NCI-H1105 (cell line): ENCODE measurements at regions not wholly inside any gene's neighbourhood (a gene's known extent, or its start where the extent isn't known, plus 50 kb on each side); places are given as distances from the start of the nearest gene placed in this dataset.

Experiments used
- DNase-seq: peaks from one replicate; lab custom pipeline; 2025; lab: John Stamatoyannopoulos, UW

- no peak for DNase-seq
Observed at GRCh38 chr1:163656095-163656759, 334.5 kb downstream of the NUF2 start.

- no peak for DNase-seq
Observed at GRCh38 chr1:163657719-163658118, 336.0 kb downstream of the NUF2 start.

GRCh38 chr1:163661391-163661790, 339.6 kb downstream of the NUF2 start:
- no peak for DNase-seq

- DNase-seq, result no peak
Observed at GRCh38 chr1:163664671-163665335, 343.0 kb downstream of the NUF2 start.

- no peak for DNase-seq
Observed at GRCh38 chr1:163668472-163668871, 346.7 kb downstream of the NUF2 start.

- no peak for DNase-seq
Observed at GRCh38 chr1:163670989-163671757, 349.4 kb downstream of the NUF2 start.

- DNase-seq, result no peak
Observed at GRCh38 chr1:163672976-163673758, 351.4 kb downstream of the NUF2 start.

- no peak for DNase-seq
Observed at GRCh38 chr1:163673759-163674151, 352.0 kb downstream of the NUF2 start.

- DNase-seq, result no peak
Observed at GRCh38 chr1:163674236-163674635, 352.5 kb downstream of the NUF2 start.

- no peak for DNase-seq
Observed at GRCh38 chr1:163684785-163685184, 363.0 kb downstream of the NUF2 start.

GRCh38 chr1:163692266-163692665, 370.5 kb downstream of the NUF2 start:
- no peak for DNase-seq

- DNase-seq, result no peak
Observed at GRCh38 chr1:163697137-163697536, 375.4 kb downstream of the NUF2 start.

- DNase-seq, result no peak
Observed at GRCh38 chr1:163701783-163702374, 380.1 kb downstream of the NUF2 start.

- no peak for DNase-seq
Observed at GRCh38 chr1:163703794-163704193, 382.0 kb downstream of the NUF2 start.

GRCh38 chr1:163706915-163707314, 385.2 kb downstream of the NUF2 start:
- no peak for DNase-seq

- no peak for DNase-seq
Observed at GRCh38 chr1:163709636-163710035, 387.9 kb downstream of the NUF2 start.

GRCh38 chr1:163712321-163712720, 390.6 kb downstream of the NUF2 start:
- DNase-seq, result no peak

GRCh38 chr1:163720294-163720693, 398.5 kb downstream of the NUF2 start:
- DNase-seq, result no peak

GRCh38 chr1:163725551-163725950, 403.8 kb downstream of the NUF2 start:
- no peak for DNase-seq

GRCh38 chr1:163730411-163730821, 408.7 kb downstream of the NUF2 start:
- DNase-seq, result peak; percentile 37

GRCh38 chr1:163737261-163737660, 415.5 kb downstream of the NUF2 start:
- DNase-seq, result no peak
